GM08714 (cell line): ENCODE measurements at regions not wholly inside any gene's neighbourhood (a gene's known extent, or its start where the extent isn't known, plus 50 kb on each side); places are given as distances from the start of the nearest gene placed in this dataset.

ENCODE experiments used
- H3K4me3 ChIP-seq: fragments of 200-500 bp; sonication (Bioruptor generic); 2 replicates; pipeline ENCODE4 v1.5.1; 2014; ENCODE audit warnings: mild to moderate bottlenecking, low read length, inconsistent platforms
- ZNF274 ChIP-seq: IDR thresholded peaks from 2 replicates; pipeline ENCODE4 v1.6.1; 2012; ENCODE audit warnings: mild to moderate bottlenecking, low read depth, low read length

GRCh38 chr6:141491684-141492083 is 641.0 kb upstream of the GJE1 start:
- no peak overlapping the region for H3K4me3 ChIP-seq
- no peak for TF ChIP-seq ZNF274

DNA sequence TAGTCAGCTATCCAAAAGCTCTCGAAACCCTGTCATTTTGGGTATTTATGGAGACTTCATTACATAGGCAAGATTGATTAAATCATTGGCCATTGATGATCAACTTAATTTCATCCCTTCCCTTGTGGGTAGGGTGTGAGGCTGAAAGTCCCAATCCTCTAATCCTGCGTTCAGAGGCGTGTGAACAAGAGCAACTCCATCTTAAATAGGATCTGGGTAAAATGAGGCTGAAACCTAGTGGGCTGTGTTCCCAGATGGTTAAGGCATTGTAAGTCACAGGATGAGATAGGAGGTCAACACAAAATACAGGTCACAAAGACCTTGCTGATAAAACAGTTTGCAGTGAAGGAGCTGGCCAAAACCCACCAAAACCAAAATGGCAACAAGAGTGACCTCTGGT is 641.7 kb upstream of the GJE1 start:
- no peak for TF ChIP-seq ZNF274
- no peak overlapping the region for H3K4me3 ChIP-seq

DNA sequence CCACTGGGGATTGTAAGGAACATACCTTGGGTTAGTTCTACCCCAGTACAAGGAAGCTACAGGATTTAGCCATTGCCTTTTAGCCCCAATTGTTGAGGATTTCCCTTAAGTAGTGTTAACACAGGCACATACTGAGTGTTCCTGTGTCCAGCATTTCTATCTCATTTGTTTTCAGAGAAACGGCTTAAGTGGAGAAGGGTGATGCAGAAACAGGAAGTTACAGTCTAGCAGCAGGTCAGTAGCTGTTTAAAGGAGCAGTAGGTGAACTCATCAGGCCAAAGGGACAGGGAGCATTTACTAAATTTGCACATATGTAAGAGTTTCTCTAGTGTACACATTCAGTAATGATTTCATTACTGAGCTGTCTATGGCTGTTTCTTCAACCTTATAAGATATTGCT is 644.2 kb upstream of the GJE1 start:
- H3K4me3 ChIP-seq = no peak overlapping the region
- no peak for TF ChIP-seq ZNF274

- no peak for TF ChIP-seq ZNF274
- no peak overlapping the region for H3K4me3 ChIP-seq
Measured at GRCh38 chr6:141486942-141487341, 645.8 kb upstream of the GJE1 start.

DNA sequence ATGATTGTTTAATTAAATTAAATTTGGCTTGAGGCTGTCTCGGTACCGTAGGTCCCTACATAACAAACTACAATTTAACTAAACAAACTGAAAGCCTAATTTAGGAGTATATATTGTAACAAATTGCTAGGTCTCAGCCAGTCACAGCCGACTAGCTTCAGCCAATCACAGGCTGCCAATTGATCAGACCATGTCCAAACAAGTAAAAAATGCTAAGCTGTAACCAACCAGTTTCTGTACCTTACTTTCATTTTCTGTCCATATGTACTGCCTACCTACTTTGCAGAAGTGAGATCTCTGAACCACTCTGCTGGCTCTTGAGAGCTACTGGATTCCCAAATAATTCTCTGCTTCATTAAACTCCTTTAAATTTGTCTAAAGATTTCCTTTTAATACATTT is 648.0 kb upstream of the GJE1 start:
- TF ChIP-seq ZNF274 = no peak
- H3K4me3 ChIP-seq = no peak overlapping the region

DNA sequence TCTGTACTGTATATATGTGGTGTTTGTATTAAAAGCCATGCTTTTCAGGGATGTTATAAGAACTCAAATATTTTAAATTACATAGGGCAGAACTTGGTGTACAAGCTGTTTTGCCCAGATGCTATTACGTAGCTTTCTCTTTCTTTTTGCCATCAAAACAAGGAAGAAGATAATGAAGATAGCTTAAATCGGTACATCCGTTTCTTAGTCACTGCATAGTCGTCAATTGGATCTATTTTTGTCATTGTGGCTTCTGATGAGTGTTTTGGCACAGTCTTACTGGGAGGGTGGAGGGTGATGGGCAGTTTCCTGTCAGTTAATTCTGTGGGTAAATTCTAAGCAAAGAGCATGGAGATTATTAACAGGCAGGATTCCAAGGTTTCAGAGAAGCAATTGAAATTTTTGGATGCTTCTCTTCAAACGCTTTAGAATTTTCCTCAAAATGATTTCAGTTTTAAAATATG is 649.1 kb upstream of the GJE1 start:
- TF ChIP-seq ZNF274 = no peak
- H3K4me3 ChIP-seq = no peak overlapping the region

DNA sequence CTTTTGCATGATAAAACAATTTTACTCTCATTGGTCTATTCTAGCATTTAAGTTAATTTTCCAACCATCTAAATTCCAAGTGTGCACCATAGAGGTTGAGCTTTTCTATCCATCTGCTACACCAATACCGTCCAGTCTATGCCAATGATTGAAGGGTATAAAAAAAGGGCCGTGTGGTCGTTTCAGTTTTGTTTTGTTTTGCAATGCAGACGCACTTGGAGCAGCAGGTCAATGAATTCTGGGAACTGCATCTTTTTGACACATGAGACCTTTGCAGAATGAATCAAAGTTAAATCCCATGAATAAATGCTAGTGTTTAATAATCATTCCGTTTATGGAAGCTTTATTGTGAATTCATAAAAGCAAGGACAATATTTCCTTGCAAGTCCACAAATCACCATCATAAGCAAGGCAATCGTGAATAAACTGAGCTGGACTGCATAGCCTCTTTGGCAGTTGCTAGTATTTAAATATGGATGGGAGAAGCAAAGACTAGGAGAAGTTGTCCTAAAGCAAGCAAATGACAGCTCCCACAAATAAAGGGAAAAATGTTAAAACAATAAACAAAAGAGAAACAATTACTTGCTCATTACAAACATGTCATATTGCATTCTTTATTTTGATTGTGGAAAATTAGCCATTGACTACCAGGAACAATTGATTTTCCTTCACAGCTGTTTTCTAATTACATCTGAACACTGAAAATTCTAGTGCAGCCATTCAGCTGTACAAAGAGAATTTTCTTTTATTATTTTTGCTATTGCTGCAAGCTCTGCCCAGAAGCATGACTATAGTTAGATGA is 649.7 kb upstream of the GJE1 start:
- TF ChIP-seq ZNF274 = no peak
- H3K4me3 ChIP-seq = peak overlapping the region; percentile 40; the same call in 1 of the 2 replicates

GRCh38 chr6:141475259-141475658 is 657.5 kb upstream of the GJE1 start:
- no peak overlapping the region for H3K4me3 ChIP-seq
- no peak for TF ChIP-seq ZNF274

DNA sequence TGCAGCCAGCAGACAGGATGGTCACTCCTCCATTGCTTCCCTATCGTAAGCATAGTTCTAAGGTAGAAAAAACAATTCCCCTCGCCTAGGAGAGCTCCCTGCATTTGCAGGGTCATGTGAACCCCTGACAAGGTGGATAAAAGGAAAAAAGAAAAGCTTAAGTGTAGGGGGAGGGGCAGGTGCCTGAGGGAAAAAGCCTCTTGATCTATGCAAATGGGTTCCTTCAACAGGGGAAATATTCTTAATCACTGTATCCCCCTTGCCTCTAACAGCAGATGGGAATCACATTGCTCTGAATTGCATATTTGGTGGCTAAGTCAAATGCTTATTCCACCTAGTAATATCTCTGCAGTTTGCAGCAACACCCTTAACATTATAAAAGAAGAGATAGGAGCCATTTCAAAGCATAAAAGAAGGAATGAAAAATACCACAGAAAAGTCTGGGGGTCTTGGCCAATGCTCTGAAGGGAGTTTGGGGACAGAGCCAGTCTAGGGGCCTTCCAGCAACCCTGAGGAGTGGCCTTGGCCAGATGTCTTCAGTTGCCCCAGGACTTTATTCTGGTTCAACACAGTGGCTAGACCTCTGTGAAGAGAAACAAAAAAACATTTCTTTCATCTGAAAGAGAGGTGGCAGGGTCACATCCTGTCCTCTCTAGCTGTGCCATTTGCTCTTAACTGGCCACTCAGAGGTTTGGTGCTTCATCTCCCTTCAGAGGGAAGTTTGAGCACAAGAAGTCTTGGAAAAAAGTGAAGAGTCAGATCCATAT is 660.4 kb upstream of the GJE1 start:
- H3K4me3 ChIP-seq = no peak overlapping the region

GRCh38 chr6:141470810-141471209 is 661.9 kb upstream of the GJE1 start:
- no peak for TF ChIP-seq ZNF274
- H3K4me3 ChIP-seq = no peak overlapping the region

More for the DNA sequence above, 660.4 kb upstream of the GJE1 start:
- TF ChIP-seq ZNF274 = no peak

GRCh38 chr6:141467881-141468280 is 664.8 kb upstream of the GJE1 start:
- H3K4me3 ChIP-seq = no peak overlapping the region
- TF ChIP-seq ZNF274 = no peak

GRCh38 chr6:141467041-141467440 is 665.7 kb upstream of the GJE1 start:
- TF ChIP-seq ZNF274 = no peak
- no peak overlapping the region for H3K4me3 ChIP-seq

DNA sequence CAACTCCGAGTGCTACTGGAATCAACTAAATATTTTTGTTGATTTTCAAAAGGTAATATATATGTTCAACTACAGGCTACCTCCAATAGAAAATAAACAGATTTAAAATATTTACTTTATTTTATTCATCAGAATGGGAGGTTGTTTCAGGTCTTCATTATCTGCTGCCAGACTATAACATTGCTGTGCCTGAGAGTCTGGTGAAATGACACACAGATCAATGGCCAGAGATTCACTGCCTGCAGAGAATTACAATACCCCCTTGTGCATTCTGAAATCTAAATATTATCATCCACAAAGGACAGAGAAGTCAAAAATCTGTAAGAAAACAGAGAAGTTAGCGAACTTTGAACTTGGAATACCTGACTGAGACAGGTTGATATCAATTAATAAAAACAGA is 667.8 kb upstream of the GJE1 start:
- no peak for TF ChIP-seq ZNF274
- H3K4me3 ChIP-seq = no peak overlapping the region

DNA sequence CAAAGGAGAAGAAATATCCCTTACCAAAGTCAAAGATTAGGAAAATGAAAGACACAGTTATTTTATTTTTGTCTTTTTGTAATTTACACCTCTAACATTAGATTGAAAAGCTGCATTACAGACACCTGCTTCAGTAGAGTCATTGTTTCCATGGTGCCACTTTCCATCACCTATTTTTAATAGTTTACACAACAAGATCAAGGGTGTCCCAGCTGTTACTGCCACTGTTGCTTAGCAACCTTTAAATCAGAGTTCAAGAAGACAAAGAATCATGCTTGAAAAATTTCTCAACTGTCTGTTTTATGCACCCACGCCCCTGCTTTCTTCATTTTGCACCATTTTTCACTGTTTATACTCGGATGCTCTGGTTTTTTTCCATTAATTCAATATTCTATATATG is 668.2 kb upstream of the GJE1 start:
- no peak overlapping the region for H3K4me3 ChIP-seq
- TF ChIP-seq ZNF274 = no peak

DNA sequence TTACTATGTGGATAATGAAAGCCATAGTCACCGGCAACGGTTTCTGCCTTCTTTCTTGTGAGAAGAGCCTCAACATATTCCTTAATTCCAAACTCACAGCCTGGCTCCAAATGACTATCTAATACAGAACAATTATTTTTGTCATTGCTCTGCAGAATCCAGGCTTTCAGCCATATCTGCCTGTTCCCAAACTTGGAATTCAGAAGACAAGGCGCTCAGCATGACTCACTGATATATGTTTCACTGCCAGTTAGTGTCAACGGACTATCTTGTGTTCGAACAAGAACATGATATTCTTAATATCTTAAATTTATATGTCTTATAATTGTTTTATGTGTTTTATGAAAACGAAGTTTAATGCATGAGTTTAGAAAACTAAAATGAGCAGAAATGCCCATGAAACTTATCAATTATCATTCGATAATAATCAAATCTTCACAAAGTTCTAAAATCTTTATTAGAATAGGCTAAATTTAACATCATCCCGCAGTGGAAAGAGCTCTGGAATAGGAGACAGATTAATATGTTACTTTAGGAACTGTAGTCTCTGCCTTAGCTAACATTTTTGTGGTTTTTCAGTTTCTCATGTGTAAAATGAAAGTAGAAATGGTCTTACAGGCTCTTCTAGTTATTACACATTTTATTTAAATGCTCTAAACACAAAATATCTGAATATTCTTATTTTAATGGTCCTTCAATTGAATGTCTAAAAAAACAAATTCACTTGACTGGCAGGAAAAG is 669.3 kb upstream of the GJE1 start:
- no peak overlapping the region for H3K4me3 ChIP-seq
- TF ChIP-seq ZNF274 = no peak
